H1 (cell line): ENCODE measurements at regions not wholly inside any gene's neighbourhood (a gene's known extent, or its start where the extent isn't known, plus 50 kb on each side); places are given as distances from the start of the nearest gene placed in this dataset.

Experiments
- CTCF ChIA-PET: fragments of 300-600 bp; sonication (Branson Sonifier 250); formaldehyde crosslinking; loops from one replicate; lab custom pipeline; 2021; ENCODE audit not compliant: partially characterized antibody; lab: Charles Lee
- POLR2A ChIA-PET: fragments of 300-600 bp; sonication (Branson Sonifier 250); formaldehyde crosslinking; loops from one replicate; lab custom pipeline; 2021; ENCODE audit warnings: inconsistent platforms; ENCODE audit not compliant: partially characterized antibody; lab: Charles Lee
- DNase-seq, 2 experiments: peaks; one replicate each; pipeline versions ENCODE4 v3.0.0 to v3.0.0-alpha.2; 2010 to 2022; ENCODE audit warnings: low spot score in 2 of 2, low read depth in 1 of 2, mixed read lengths in 1 of 2
- FAIRE-seq: peaks from 2 replicates; lab custom pipeline; 2011; peaks lifted over from hg19 to GRCh38; lab: Jason Lieb, UNC
- H2AFZ ChIP-seq: 2 replicates; pipeline ENCODE4 v1.8.1; 2012; ENCODE audit warnings: low read length, inconsistent platforms
- H2AK5ac ChIP-seq: 2 replicates; pipeline ENCODE4 v1.6.1; 2013; ENCODE audit warnings: low read depth, low read length
- H2BK120ac ChIP-seq: replicated peaks from 2 replicates; pipeline ENCODE3; 2013; ENCODE audit warnings: low read depth, low read length, inconsistent platforms
- H2BK12ac ChIP-seq: 2 replicates; pipeline ENCODE4 v1.6.1; 2013; ENCODE audit warnings: low read depth, low read length
- H2BK15ac ChIP-seq: 2 replicates; pipeline ENCODE4 v1.6.1; 2013; ENCODE audit warnings: low read length
- H2BK20ac ChIP-seq: 2 replicates; pipeline ENCODE4 v1.6.1; 2013; ENCODE audit warnings: low read length
- H2BK5ac ChIP-seq: 2 replicates; pipeline ENCODE4 v1.6.1; 2013; ENCODE audit warnings: low read depth, low read length
- H3K14ac ChIP-seq: 2 replicates; pipeline ENCODE4 v1.6.1; 2013; ENCODE audit warnings: inconsistent platforms; ENCODE audit not compliant: insufficient read length
- H3K18ac ChIP-seq: 2 replicates; pipeline ENCODE4 v1.6.1; 2013; ENCODE audit warnings: low read length; ENCODE audit errors: extremely low read depth
- H3K23ac ChIP-seq: 2 replicates; pipeline ENCODE4 v1.6.1; 2013; ENCODE audit warnings: inconsistent platforms; ENCODE audit not compliant: insufficient read length
- H3K23me2 ChIP-seq: 2 replicates; pipeline ENCODE4 v1.6.1; 2013; ENCODE audit warnings: low read depth, low read length
- H3K27ac ChIP-seq: 2 replicates; pipeline ENCODE4 v1.6.1; 2011; ENCODE audit warnings: low read depth, low read length, inconsistent platforms
- H3K27me3 ChIP-seq, 4 experiments: replicated peaks in 1 of 4; 1 replicate in 1 of 4; 2 replicates in 3 of 4; pipeline versions ENCODE4 v1.6.1 to v1.8.1; 2011 to 2013; ENCODE audit warnings: low read length in 3 of 4, mild to moderate bottlenecking in 3 of 4, inconsistent platforms in 2 of 4, mixed read lengths in 2 of 4, moderate library complexity in 1 of 4; ENCODE audit not compliant: control insufficient read depth in 3 of 4, insufficient read depth in 3 of 4; ENCODE audit errors: extremely low read depth in 1 of 4
- H3K36me3 ChIP-seq, 4 experiments: 2 replicates each; pipeline versions ENCODE4 v1.6.1 to v1.8.1; 2011 to 2013; ENCODE audit warnings: mild to moderate bottlenecking in 4 of 4, low read length in 3 of 4, moderate library complexity in 2 of 4, control low read depth in 1 of 4, inconsistent platforms in 1 of 4; ENCODE audit not compliant: insufficient read depth in 4 of 4, control insufficient read depth in 2 of 4
- H3K4ac ChIP-seq: replicated peaks from 2 replicates; pipeline ENCODE3; 2013; ENCODE audit warnings: low read length, low read depth, mixed read lengths, inconsistent platforms; ENCODE audit not compliant: insufficient read length
- H3K4me1 ChIP-seq, 4 experiments: replicated peaks in 1 of 4; 1 replicate in 1 of 4; 2 replicates in 3 of 4; pipeline versions ENCODE4 v1.6.1 to v1.8.1; 2011 to 2013; ENCODE audit warnings: low read length in 3 of 4, inconsistent platforms in 2 of 4, mixed read lengths in 1 of 4; ENCODE audit not compliant: insufficient read depth in 4 of 4, control insufficient read depth in 3 of 4
- H3K4me2 ChIP-seq, 2 experiments: 2 replicates each; pipeline versions ENCODE4 v1.6.1 to v1.8.1; 2011 to 2013; ENCODE audit warnings: low read depth in 2 of 2, low read length in 2 of 2, control low read depth in 1 of 2, inconsistent platforms in 1 of 2, mild to moderate bottlenecking in 1 of 2; ENCODE audit not compliant: insufficient read depth in 1 of 2
- H3K4me3 ChIP-seq, 4 experiments: fragments of 200-600, 300-600 bp in 1 of 4; sonication (generic), shearing (Covaris generic), sonication (Bioruptor Twin) in 1 of 4; 2 replicates each; pipeline versions ENCODE4 v1.5.1 to v1.8.1; 2011 to 2016; ENCODE audit warnings: low read length in 4 of 4, low read depth in 3 of 4, control low read depth in 2 of 4, inconsistent platforms in 2 of 4, mild to moderate bottlenecking in 2 of 4, mixed read lengths in 1 of 4, moderate library complexity in 1 of 4; ENCODE audit not compliant: insufficient read depth in 2 of 4; ENCODE audit errors: extremely low read depth in 1 of 4
- H3K56ac ChIP-seq: replicated peaks from 2 replicates; pipeline ENCODE3; 2013; ENCODE audit warnings: low read depth, mild to moderate bottlenecking, mixed read lengths, low read length, inconsistent platforms; ENCODE audit not compliant: insufficient read length
- H3K79me1 ChIP-seq: 2 replicates; pipeline ENCODE4 v1.6.1; 2013; ENCODE audit warnings: low read depth, low read length, control low read depth
- H3K79me2 ChIP-seq, 2 experiments: 2 replicates each; pipeline versions ENCODE4 v1.6.1 to v1.8.1; 2012 to 2013; ENCODE audit warnings: low read length in 2 of 2, mild to moderate bottlenecking in 2 of 2, inconsistent platforms in 1 of 2; ENCODE audit not compliant: insufficient read depth in 2 of 2, control insufficient read depth in 1 of 2
- H3K9ac ChIP-seq, 4 experiments: replicated peaks in 1 of 4; 1 replicate in 1 of 4; 2 replicates in 3 of 4; pipeline versions ENCODE4 v1.6.1 to v1.8.1; 2011 to 2013; ENCODE audit warnings: low read depth in 3 of 4, low read length in 3 of 4, control low read depth in 2 of 4, mild to moderate bottlenecking in 2 of 4, moderate library complexity in 2 of 4, inconsistent platforms in 1 of 4; ENCODE audit errors: extremely low read depth in 1 of 4
- H3K9me3 ChIP-seq, 2 experiments: 2 replicates each; pipeline versions ENCODE4 v1.6.1 to v1.8.1; 2012 to 2013; ENCODE audit warnings: mild to moderate bottlenecking in 2 of 2, moderate library complexity in 2 of 2, control low read depth in 1 of 2, inconsistent platforms in 1 of 2, low read depth in 1 of 2, low read length in 1 of 2, mixed read lengths in 1 of 2; ENCODE audit not compliant: insufficient read depth in 2 of 2
- H4K20me1 ChIP-seq, 2 experiments: replicated peaks in 1 of 2; 2 replicates each; pipeline versions ENCODE3 to v1.8.1; 2011 to 2013; ENCODE audit warnings: inconsistent platforms in 2 of 2, low read length in 2 of 2, mild to moderate bottlenecking in 1 of 2; ENCODE audit not compliant: insufficient read depth in 2 of 2, control insufficient read depth in 1 of 2
- H4K5ac ChIP-seq: 2 replicates; pipeline ENCODE4 v1.6.1; 2013; ENCODE audit warnings: low read length, low read depth, mixed read lengths, inconsistent platforms; ENCODE audit not compliant: insufficient read length
- H4K8ac ChIP-seq: 2 replicates; pipeline ENCODE4 v1.8.0; 2013; ENCODE audit warnings: mild to moderate bottlenecking, moderate library complexity, low read length, inconsistent platforms; ENCODE audit not compliant: insufficient read depth; ENCODE audit errors: extremely low read depth
- H4K91ac ChIP-seq: replicated peaks from 2 replicates; pipeline ENCODE3; 2013; ENCODE audit warnings: low read length, mixed read lengths, inconsistent platforms; ENCODE audit not compliant: insufficient read length
- EGR1 ChIP-seq: IDR thresholded peaks from 2 replicates; pipeline ENCODE4 v1.6.1; 2011; ENCODE audit warnings: low read depth, low read length, borderline replicate concordance
- NRF1 ChIP-seq: IDR thresholded peaks from 2 replicates; pipeline ENCODE4 v1.6.1; 2011; ENCODE audit warnings: mild to moderate bottlenecking, low read depth, low read length, improper control_type of control experiment
- SIRT6 ChIP-seq: IDR thresholded peaks from one replicate; pipeline ENCODE4 v1.7.1; 2012; ENCODE audit warnings: low read length, inconsistent platforms
- TEAD4 ChIP-seq: IDR thresholded peaks from 2 replicates; pipeline ENCODE4 v1.6.1; 2012; ENCODE audit warnings: low read depth, low read length, inconsistent platforms, mixed read lengths
- WGBS, 2 experiments: shearing (Covaris generic) in 1 of 2; methylation state at CpG; one replicate each; pipeline versions ENCODE4 v1.1.6 to v1.1.7; 2013 to 2015; ENCODE audit warnings: low lambda C conversion rate in 2 of 2, mixed read lengths in 2 of 2, inconsistent platforms in 1 of 2, low coverage in 1 of 2, missing lambda C conversion rate in 1 of 2; ENCODE audit not compliant: insufficient replicate concordance in 2 of 2, insufficient coverage in 1 of 2, insufficient read length in 1 of 2; ENCODE audit errors: extremely low coverage in 1 of 2, missing lambda C conversion rate in 1 of 2; 5-methylcytosine and 5-hydroxymethylcytosine counted together

DNA sequence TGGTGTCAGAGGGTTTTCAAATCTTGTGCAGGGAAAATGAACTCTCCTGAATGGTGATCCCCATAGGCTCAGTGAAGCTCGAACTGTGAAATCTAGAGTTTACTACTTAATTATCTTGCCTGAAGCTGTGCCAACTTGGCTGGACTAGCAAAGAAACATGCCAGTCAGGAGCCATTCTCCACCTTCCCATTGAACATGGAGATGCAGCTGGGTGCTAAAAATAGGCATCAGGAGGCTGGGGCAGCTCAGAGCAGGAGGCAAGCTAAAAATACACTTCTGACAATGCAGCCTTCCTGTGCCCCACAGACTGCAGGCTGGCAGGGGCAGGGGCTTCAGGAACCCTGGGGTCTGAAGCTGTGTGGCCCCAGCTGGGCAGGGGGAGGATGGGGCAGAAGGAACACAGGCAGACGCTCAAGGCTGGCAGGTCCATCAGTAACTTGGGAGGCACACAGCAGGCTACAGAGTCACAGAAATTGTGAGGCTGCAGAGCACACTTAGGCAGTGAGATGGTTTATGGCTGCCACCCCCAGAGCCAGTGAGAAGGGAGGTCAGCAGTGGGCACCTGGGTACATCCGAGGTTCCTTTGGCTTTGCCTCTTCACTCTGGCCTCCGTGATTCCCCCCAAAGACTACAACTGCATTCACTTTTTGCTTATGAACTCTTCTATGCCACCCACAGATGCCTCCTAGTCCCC, 155.4 kb upstream of the KCND3 start:
- H2BK12ac ChIP-seq, result no peak overlapping the region
- H4K8ac ChIP-seq, result no peak overlapping the region; the same call in 1 of the 2 replicates
- H3K23me2 ChIP-seq, result no peaks in the 10 kb centered on the region
- H2BK15ac ChIP-seq, result no peak overlapping the region
- no peaks in the 10 kb centered on the region for H3K79me1 ChIP-seq
- no peak overlapping the region for H3K4me2 ChIP-seq
- ChIA-PET CTCF (no interaction called here), POLR2A (no interaction called here)
- H3K18ac ChIP-seq, result no peak overlapping the region
- H3K9ac ChIP-seq, result no peak overlapping the region
- TF ChIP-seq EGR1 (no peak), TEAD4 (no peak), NRF1 (no peak), SIRT6 (no peak)
- no peak overlapping the region for H3K23ac ChIP-seq
- H3K27me3 ChIP-seq, result no peaks in the 10 kb centered on the region
- H3K4me1 ChIP-seq, result no peaks in the 10 kb centered on the region
- no peak overlapping the region for H4K91ac ChIP-seq
- no peaks in the 10 kb centered on the region for H3K36me3 ChIP-seq
- WGBS, 2 experiments, result 89% methylated on average over 4 of the region's 4 CpGs; no CpG with 5 or more reads in 1 of the 2 experiments
- no peak overlapping the region for H3K14ac ChIP-seq
- H2AK5ac ChIP-seq, result no peak overlapping the region
- H2BK5ac ChIP-seq, result no peak overlapping the region
- DNase-seq (no peak), FAIRE-seq (no peak)
- no peak overlapping the region for H3K56ac ChIP-seq
- H3K27ac ChIP-seq, result no peak overlapping the region
- H2BK20ac ChIP-seq, result no peak overlapping the region
- no peak overlapping the region for H2AFZ ChIP-seq
- H3K4ac ChIP-seq, result no peak overlapping the region
- H4K5ac ChIP-seq, result no peak overlapping the region
- no peak overlapping the region for H2BK120ac ChIP-seq
- H3K4me3 ChIP-seq, result no peak overlapping the region
- no peaks in the 10 kb centered on the region for H3K79me2 ChIP-seq
- peaks cover 7 to 9% of the 10 kb centered on the region in 2 experiments; a peak in 3 of 4 replicates for H3K9me3 ChIP-seq
- H4K20me1 ChIP-seq, result no peaks in the 10 kb centered on the region
